ENCODE measurements at regions not wholly inside any gene's neighbourhood (a gene's known extent, or its start where the extent isn't known, plus 50 kb on each side); places are given as distances from the start of the nearest gene placed in this dataset.

DNA sequence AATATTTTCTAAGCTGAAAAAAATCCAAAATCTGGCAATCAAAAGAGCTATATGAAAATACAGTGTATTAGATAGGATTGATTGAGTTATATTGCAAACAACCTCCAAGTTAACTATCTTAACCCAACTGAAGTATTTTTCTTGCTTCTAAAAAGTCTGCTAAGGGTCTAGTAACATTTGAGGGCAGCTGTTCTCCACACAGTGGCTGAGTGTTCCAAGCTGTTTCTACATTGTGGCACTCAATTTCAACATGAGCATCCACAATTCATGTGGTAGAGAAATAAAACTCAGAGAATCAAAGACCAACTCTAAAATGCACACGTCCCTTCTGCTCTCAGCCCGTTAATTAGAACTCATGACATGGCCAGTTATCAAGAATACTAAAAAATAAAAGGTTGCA is 340.0 kb downstream of the C12orf50 start:
- Histone ChIP-seq H3K27ac (no peak overlapping the region), H2AFZ (replicated peaks) (no peak overlapping the region), H3K79me2 (ENCODE audit: low read depth) (no peaks in the 10 kb centered on the region), H3F3A (ENCODE audit: low read depth) (no peaks in the 10 kb centered on the region), H3K9ac (no peak overlapping the region), H3K36me3 (no peaks in the 10 kb centered on the region), H3K4me3 (no peak overlapping the region), H3K4me2 (no peak overlapping the region), H3K27me3 (no peaks in the 10 kb centered on the region), H3K9me3 (ENCODE audit: low read depth) (no peaks in the 10 kb centered on the region), H4K20me1 (ENCODE audit: low read depth) (no peaks in the 10 kb centered on the region), H3K4me1 (no peaks in the 10 kb centered on the region)
- Mint-ChIP-seq H3K27me3 (ENCODE audit: insufficient read depth, low read depth) (peaks cover 2% of the 10 kb centered on the region), H3K9me3 (peaks cover 4% of the 10 kb centered on the region), H3K4me1 (no peaks in the 10 kb centered on the region), H3K4me3 (no peak overlapping the region), H3K27ac (no peak overlapping the region), H3K36me3 (no peaks in the 10 kb centered on the region)
- DNase-seq (ENCODE audit: low spot score), result no peak
- TF ChIP-seq EZH2 (IDR thresholded peaks at IDR 0.05) (no peak), EZH2phosphoT487 (IDR thresholded peaks at IDR 0.05) (no peak)
- TF ChIP-seq, protein P1, sequence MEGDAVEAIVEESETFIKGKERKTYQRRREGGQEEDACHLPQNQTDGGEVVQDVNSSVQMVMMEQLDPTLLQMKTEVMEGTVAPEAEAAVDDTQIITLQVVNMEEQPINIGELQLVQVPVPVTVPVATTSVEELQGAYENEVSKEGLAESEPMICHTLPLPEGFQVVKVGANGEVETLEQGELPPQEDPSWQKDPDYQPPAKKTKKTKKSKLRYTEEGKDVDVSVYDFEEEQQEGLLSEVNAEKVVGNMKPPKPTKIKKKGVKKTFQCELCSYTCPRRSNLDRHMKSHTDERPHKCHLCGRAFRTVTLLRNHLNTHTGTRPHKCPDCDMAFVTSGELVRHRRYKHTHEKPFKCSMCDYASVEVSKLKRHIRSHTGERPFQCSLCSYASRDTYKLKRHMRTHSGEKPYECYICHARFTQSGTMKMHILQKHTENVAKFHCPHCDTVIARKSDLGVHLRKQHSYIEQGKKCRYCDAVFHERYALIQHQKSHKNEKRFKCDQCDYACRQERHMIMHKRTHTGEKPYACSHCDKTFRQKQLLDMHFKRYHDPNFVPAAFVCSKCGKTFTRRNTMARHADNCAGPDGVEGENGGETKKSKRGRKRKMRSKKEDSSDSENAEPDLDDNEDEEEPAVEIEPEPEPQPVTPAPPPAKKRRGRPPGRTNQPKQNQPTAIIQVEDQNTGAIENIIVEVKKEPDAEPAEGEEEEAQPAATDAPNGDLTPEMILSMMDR (IDR thresholded peaks at IDR 0.05), result no peak

DNA sequence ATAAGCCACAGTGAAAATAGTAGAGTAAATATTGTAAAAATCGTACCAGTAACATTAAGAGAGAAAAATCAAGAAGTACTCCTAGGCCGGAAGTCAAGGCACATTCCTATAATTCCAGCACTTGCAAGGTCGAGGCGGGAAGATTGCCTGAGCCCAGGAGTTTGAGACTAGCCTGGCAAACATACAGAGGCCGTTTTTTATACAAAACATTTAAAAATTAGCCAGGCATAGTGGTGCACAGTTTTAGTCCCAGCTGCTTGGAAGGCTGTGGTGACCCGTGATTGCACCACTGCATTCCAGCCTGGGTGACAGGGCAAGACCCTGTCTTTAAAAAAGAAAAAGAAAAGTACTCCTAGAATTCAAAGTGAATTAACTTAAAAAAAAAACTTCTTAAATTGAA is 341.8 kb downstream of the C12orf50 start:
- H3K9me3 ChIP-seq (ENCODE audit: low read depth), result no peaks in the 10 kb centered on the region
- no peak overlapping the region for H2AFZ ChIP-seq (replicated peaks)
- Mint-ChIP-seq H3K27me3 (ENCODE audit: insufficient read depth, low read depth) (peaks cover 2% of the 10 kb centered on the region), H3K4me3 (no peak overlapping the region), H3K4me1 (no peaks in the 10 kb centered on the region), H3K27ac (no peak overlapping the region), H3K36me3 (no peaks in the 10 kb centered on the region), H3K9me3 (no peaks in the 10 kb centered on the region)
- H3K4me3 ChIP-seq, result no peak overlapping the region
- no peak for DNase-seq (ENCODE audit: low spot score)
- H3K27me3 ChIP-seq, result no peaks in the 10 kb centered on the region
- H3K79me2 ChIP-seq (ENCODE audit: low read depth), result no peaks in the 10 kb centered on the region
- H3K27ac ChIP-seq, result no peak overlapping the region
- no peak overlapping the region for H3K4me2 ChIP-seq
- no peaks in the 10 kb centered on the region for H3F3A ChIP-seq (ENCODE audit: low read depth)
- TF ChIP-seq EZH2phosphoT487 (IDR thresholded peaks at IDR 0.05), result no peak
- TF ChIP-seq, protein P1 (IDR thresholded peaks at IDR 0.05), result no peak
- TF ChIP-seq EZH2 (IDR thresholded peaks at IDR 0.05), result no peak
- no peak overlapping the region for H3K9ac ChIP-seq
- no peaks in the 10 kb centered on the region for H3K4me1 ChIP-seq
- H3K36me3 ChIP-seq, result no peaks in the 10 kb centered on the region
- no peaks in the 10 kb centered on the region for H4K20me1 ChIP-seq (ENCODE audit: low read depth)

DNA sequence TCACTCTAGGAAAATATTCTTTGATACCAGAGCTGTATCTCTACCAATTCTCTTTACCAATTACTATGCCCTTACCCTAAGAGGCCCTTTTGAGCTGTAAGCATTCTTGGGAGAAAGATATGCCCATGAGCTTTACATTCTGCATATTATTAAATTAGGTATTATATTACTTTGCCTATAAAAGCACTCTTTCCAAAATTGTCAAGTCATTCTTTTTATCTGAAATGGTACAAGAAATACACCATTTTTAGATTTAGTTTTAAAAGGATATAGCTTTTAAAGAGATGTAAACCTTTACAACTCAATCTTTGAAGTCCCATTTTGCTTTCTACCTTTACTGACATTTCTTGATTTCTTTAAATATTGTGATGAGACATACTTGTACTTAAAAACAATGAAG is 343.5 kb downstream of the C12orf50 start:
- H3K27me3 ChIP-seq, result no peaks in the 10 kb centered on the region
- DNase-seq (ENCODE audit: low spot score), result no peak
- no peaks in the 10 kb centered on the region for H3K4me1 ChIP-seq
- no peak overlapping the region for H3K4me2 ChIP-seq
- no peaks in the 10 kb centered on the region for H4K20me1 ChIP-seq (ENCODE audit: low read depth)
- no peaks in the 10 kb centered on the region for H3F3A ChIP-seq (ENCODE audit: low read depth)
- TF ChIP-seq EZH2phosphoT487 (IDR thresholded peaks at IDR 0.05) (no peak), EZH2 (IDR thresholded peaks at IDR 0.05) (no peak)
- TF ChIP-seq, protein P1 (IDR thresholded peaks at IDR 0.05), result no peak
- no peak overlapping the region for H3K4me3 ChIP-seq
- no peaks in the 10 kb centered on the region for H3K36me3 ChIP-seq
- H3K27ac Mint-ChIP-seq, result no peak overlapping the region
- no peaks in the 10 kb centered on the region for H3K9me3 Mint-ChIP-seq
- no peak overlapping the region for H3K9ac ChIP-seq
- no peaks in the 10 kb centered on the region for H3K79me2 ChIP-seq (ENCODE audit: low read depth)
- H3K27ac ChIP-seq, result no peak overlapping the region
- H3K27me3 Mint-ChIP-seq (ENCODE audit: insufficient read depth, low read depth), result peaks cover 2% of the 10 kb centered on the region
- no peak overlapping the region for H3K4me3 Mint-ChIP-seq
- H3K4me1 Mint-ChIP-seq, result no peaks in the 10 kb centered on the region
- H3K36me3 Mint-ChIP-seq, result no peaks in the 10 kb centered on the region
- no peak overlapping the region for H2AFZ ChIP-seq (replicated peaks)
- no peaks in the 10 kb centered on the region for H3K9me3 ChIP-seq (ENCODE audit: low read depth)
